GM23248 (cell line): ENCODE measurements at regions not wholly inside any gene's neighbourhood (a gene's known extent, or its start where the extent isn't known, plus 50 kb on each side); places are given as distances from the start of the nearest gene placed in this dataset.
A peak's percentile ranks its signal among the peaks of the same experiment; 100 is the strongest.

ENCODE experiments used
- DNase-seq: peaks from one replicate; pipeline ENCODE4 v3.0.0-alpha.2; 2015
- H2AFZ ChIP-seq: fragments of 200-600 bp; sonication (generic); 2 replicates; pipeline ENCODE4 v1.6.1; 2016; ENCODE audit warnings: antibody characterized with exemption
- H3F3A ChIP-seq: fragments of 200-600 bp; sonication (generic); 2 replicates; pipeline ENCODE4 v1.6.1; 2016; ENCODE audit warnings: mild to moderate bottlenecking, antibody characterized with exemption, mixed run types; ENCODE audit not compliant: insufficient read depth
- H3K27ac ChIP-seq: fragments of 200-600 bp; sonication (generic); 2 replicates; pipeline ENCODE4 v1.5.1; 2016; ENCODE audit warnings: mild to moderate bottlenecking
- H3K27me3 ChIP-seq: fragments of 200-600 bp; sonication (generic); replicated peaks from 2 replicates; pipeline ENCODE4 v1.6.1; 2016; ENCODE audit warnings: mild to moderate bottlenecking; ENCODE audit not compliant: insufficient read depth
- H3K36me3 ChIP-seq: fragments of 200-600 bp; sonication (generic); 2 replicates; pipeline ENCODE4 v1.6.1; 2016; ENCODE audit warnings: low read depth, mild to moderate bottlenecking
- H3K4me1 ChIP-seq: fragments of 200-600 bp; sonication (generic); 2 replicates; pipeline ENCODE4 v1.6.1; 2016; ENCODE audit warnings: mild to moderate bottlenecking; ENCODE audit not compliant: insufficient read depth
- H3K4me2 ChIP-seq: fragments of 200-600 bp; sonication (generic); one replicate; pipeline ENCODE4 v1.6.1; 2016; ENCODE audit warnings: mild to moderate bottlenecking; ENCODE audit not compliant: unreplicated experiment
- H3K4me3 ChIP-seq: fragments of 200-600 bp; sonication (generic); 2 replicates; pipeline ENCODE4 v1.5.1; 2016; ENCODE audit warnings: mild to moderate bottlenecking
- H3K79me2 ChIP-seq: fragments of 200-600 bp; sonication (generic); 2 replicates; pipeline ENCODE4 v1.6.1; 2016; ENCODE audit warnings: mild to moderate bottlenecking; ENCODE audit not compliant: insufficient read depth
- H3K9ac ChIP-seq: fragments of 200-600 bp; sonication (generic); 2 replicates; pipeline ENCODE4 v1.6.1; 2016; ENCODE audit warnings: mild to moderate bottlenecking
- H3K9me2 ChIP-seq: fragments of 200-600 bp; sonication (generic); 2 replicates; pipeline ENCODE4 v1.6.1; 2016; ENCODE audit warnings: mixed run types, mild to moderate bottlenecking, moderate library complexity; ENCODE audit not compliant: insufficient read depth
- H3K9me3 ChIP-seq: fragments of 200-600 bp; sonication (generic); one replicate; pipeline ENCODE4 v1.6.1; 2017; ENCODE audit warnings: low read depth
- H4K20me1 ChIP-seq: fragments of 200-600 bp; sonication (generic); 2 replicates; pipeline ENCODE4 v1.6.0; 2016; ENCODE audit not compliant: insufficient read depth
- EZH2 ChIP-seq: fragments of 200-600 bp; sonication (generic); IDR thresholded peaks from 2 replicates; pipeline ENCODE4 v1.6.1; 2018; ENCODE audit warnings: antibody characterized with exemption, mild to moderate bottlenecking; ENCODE audit not compliant: insufficient read depth, poor library complexity, severe bottlenecking
- EZH2phosphoT487 ChIP-seq: fragments of 200-600 bp; sonication (generic); IDR thresholded peaks from 2 replicates; pipeline ENCODE4 v1.6.1; 2018; ENCODE audit warnings: antibody characterized with exemption, moderate library complexity, mild to moderate bottlenecking, low read depth; ENCODE audit not compliant: insufficient read depth
- WGBS, 2 experiments: methylation state at CpG; one replicate each; pipeline ENCODE4 v1.1.6; 2015 to 2017; ENCODE audit warnings: low lambda C conversion rate in 2 of 2, low coverage in 1 of 2; ENCODE audit errors: missing lambda C conversion rate in 2 of 2; 5-methylcytosine and 5-hydroxymethylcytosine counted together
- in situ Hi-C: fragments of 300-500 bp; cut with MboI; formaldehyde crosslinking; loops from 2 replicates; pipeline ENCODE4 v1.15.0; 2020

DNA sequence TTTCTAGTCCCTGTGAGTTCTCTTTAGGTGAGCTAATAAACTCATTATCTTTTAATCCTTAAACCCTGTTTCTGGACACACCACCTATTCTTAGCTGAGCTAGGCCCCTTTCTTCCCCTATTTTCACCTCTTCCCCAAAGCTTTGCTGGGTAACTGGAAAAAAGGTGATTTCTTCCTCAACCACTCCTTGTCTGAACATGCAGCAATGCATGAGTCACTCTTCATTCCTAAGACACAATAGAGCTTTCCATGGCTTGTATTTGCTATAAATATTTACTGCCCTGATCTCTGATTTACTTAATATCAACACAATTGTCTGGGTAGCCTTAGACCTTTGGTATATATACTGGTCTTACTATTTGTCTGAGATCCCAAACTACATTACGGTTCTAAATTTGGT is 370.9 kb downstream of the KLF5 start:
- Histone ChIP-seq H3K9me2 (no peaks in the 10 kb centered on the region), H3K4me1 (no peaks in the 10 kb centered on the region), H3K9me3 (no peaks in the 10 kb centered on the region), H3K9ac (no peak overlapping the region), H3K27me3 (no peaks in the 10 kb centered on the region), H3F3A (no peaks in the 10 kb centered on the region), H3K36me3 (no peaks in the 10 kb centered on the region), H4K20me1 (no peaks in the 10 kb centered on the region), H3K4me3 (no peak overlapping the region), H3K79me2 (no peaks in the 10 kb centered on the region), H3K27ac (no peak overlapping the region), H2AFZ (no peak overlapping the region), H3K4me2 (no peak overlapping the region)
- TF ChIP-seq EZH2 (no peak), EZH2phosphoT487 (no peak)
- peak; percentile 42 for DNase-seq
- WGBS, 2 experiments, result 76 to 85% methylated on average over 1 of the region's 1 CpG
- in situ Hi-C loops, result no loop called here

DNA sequence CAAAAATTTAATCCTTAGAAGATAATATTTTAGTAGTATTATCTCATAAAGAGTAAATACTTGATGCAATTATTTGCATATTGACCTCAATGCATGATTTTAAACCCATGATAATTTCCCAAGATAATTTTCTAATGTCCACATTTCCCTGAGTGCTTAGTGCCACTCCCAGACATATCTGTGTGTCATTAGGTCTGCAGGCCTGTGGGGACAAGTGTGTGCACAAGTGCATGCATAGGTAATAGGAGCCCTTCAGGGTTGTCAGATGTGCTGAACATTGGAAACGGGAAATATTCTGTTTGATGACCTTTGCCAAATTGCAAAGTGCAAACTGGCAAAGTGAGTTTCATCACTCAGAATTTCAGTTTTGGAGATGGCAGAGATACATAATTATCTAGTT is 369.9 kb downstream of the KLF5 start:
- Histone ChIP-seq H3K27me3 (no peaks in the 10 kb centered on the region), H3K4me1 (no peaks in the 10 kb centered on the region), H4K20me1 (no peaks in the 10 kb centered on the region), H3K4me2 (no peak overlapping the region), H3K79me2 (no peaks in the 10 kb centered on the region), H3K9me3 (no peaks in the 10 kb centered on the region), H3K27ac (no peak overlapping the region), H3K9me2 (no peaks in the 10 kb centered on the region), H2AFZ (no peak overlapping the region), H3K36me3 (no peaks in the 10 kb centered on the region), H3F3A (no peaks in the 10 kb centered on the region), H3K4me3 (no peak overlapping the region), H3K9ac (no peak overlapping the region)
- DNase-seq, result no peak
- in situ Hi-C loops, result no loop called here
- TF ChIP-seq EZH2phosphoT487 (no peak), EZH2 (no peak)
- WGBS, 2 experiments, result 6 to 10% methylated on average over 1 of the region's 1 CpG

DNA sequence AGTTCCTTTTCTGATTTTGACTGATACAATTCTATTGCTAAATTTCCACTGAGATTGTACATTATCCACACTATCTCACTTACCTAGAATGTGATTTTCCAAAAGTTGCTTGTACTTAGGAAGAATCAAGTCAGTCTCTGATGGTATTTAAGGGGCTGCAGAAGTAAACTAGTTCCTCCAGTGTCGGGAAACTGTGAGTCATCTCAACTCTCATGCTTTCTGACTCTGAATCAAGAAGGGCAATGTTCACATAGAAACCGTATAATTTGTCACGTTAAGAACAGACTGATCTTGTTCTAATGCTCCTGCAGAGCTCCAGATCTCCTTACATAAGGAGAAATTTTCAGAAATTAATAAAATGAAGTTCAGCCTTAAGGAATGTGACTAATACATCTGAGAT is 369.3 kb downstream of the KLF5 start:
- Histone ChIP-seq H3K36me3 (no peaks in the 10 kb centered on the region), H3K4me3 (no peak overlapping the region), H3K9ac (no peak overlapping the region), H3K9me3 (no peaks in the 10 kb centered on the region), H3K9me2 (no peaks in the 10 kb centered on the region), H3K79me2 (no peaks in the 10 kb centered on the region), H3K27me3 (no peaks in the 10 kb centered on the region), H2AFZ (no peak overlapping the region), H4K20me1 (no peaks in the 10 kb centered on the region), H3F3A (no peaks in the 10 kb centered on the region), H3K4me1 (no peaks in the 10 kb centered on the region), H3K4me2 (no peak overlapping the region), H3K27ac (no peak overlapping the region)
- peak; percentile 52 for DNase-seq
- TF ChIP-seq EZH2phosphoT487, result no peak
- TF ChIP-seq EZH2, result no peak
- 23 to 30% methylated on average over 3 of the region's 3 CpGs for WGBS, 2 experiments
- in situ Hi-C loops, result no loop called here

DNA sequence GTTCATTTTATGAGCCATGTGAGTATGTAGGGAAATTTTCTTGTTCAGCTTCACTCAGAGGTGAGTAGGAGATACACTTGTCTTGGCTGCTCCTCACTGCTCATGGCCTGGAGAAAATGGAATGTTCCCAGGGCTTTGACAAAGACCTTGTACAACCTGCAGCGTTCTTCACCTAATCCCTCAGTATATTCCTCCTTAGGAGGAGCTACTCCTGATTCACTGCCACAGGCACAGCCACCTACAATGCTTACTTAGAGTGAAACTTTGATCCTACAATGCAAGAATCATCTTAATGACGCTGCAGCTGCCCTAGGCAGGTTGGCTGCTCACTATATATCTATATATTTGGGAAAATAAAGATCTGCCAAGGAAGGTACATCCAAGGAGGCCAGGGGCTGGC is 364.2 kb downstream of the KLF5 start:
- Histone ChIP-seq H3K27ac (no peak overlapping the region), H3K9me3 (no peaks in the 10 kb centered on the region), H3K79me2 (no peaks in the 10 kb centered on the region), H3K4me2 (no peak overlapping the region), H3K27me3 (no peaks in the 10 kb centered on the region), H3K9ac (no peak overlapping the region), H3K9me2 (no peaks in the 10 kb centered on the region), H3K36me3 (no peaks in the 10 kb centered on the region), H4K20me1 (no peaks in the 10 kb centered on the region), H3F3A (no peaks in the 10 kb centered on the region), H3K4me1 (peaks cover 7% of the 10 kb centered on the region; the same call in 1 of the 2 replicates), H2AFZ (no peak overlapping the region), H3K4me3 (no peak overlapping the region)
- 32 to 44% methylated on average over 2 of the region's 2 CpGs for WGBS, 2 experiments
- DNase-seq, result no peak
- in situ Hi-C loops, result no loop called here
- no peak for TF ChIP-seq EZH2
- TF ChIP-seq EZH2phosphoT487, result no peak

DNA sequence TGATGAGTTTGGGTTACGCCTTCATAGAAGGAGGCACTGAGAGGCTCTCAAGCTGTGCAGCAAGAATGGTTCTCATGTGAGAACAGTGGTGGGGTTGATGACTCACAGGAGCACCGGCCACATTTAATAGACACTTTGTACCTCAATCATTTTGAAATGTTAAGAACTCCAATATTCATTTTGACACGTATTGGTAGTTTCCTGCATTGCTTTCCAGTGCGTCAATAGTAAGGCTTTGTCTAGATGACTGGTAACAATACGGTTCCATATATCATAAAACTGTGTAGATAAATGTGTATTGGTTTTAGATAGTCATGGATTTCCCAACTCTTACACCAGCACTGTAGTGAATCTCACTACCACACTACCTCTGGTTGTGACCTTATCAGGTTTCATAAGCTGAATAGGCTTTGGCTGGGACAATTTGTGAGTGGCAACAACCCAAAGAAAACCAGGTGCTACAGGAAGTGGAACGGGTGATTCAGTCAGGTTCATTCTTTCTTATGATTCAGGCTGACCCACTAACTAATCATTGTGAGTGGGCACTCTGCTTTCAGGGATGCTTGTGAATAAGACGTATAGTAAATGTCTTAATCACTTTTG is 362.6 kb downstream of the KLF5 start:
- WGBS, 2 experiments, result 69 to 70% methylated on average over 7 of the region's 7 CpGs
- no peak overlapping the region for H3K9ac ChIP-seq
- H3K4me3 ChIP-seq, result no peak overlapping the region
- peak; percentile 8 for DNase-seq
- H3K9me3 ChIP-seq, result no peaks in the 10 kb centered on the region
- no peak overlapping the region for H2AFZ ChIP-seq
- in situ Hi-C loops, result no loop called here
- H3K27ac ChIP-seq, result no peak overlapping the region
- H3K4me2 ChIP-seq, result no peak overlapping the region
- no peaks in the 10 kb centered on the region for H3K79me2 ChIP-seq
- H3K9me2 ChIP-seq, result no peaks in the 10 kb centered on the region
- no peaks in the 10 kb centered on the region for H4K20me1 ChIP-seq
- no peaks in the 10 kb centered on the region for H3F3A ChIP-seq
- TF ChIP-seq EZH2 (no peak), EZH2phosphoT487 (no peak)
- no peaks in the 10 kb centered on the region for H3K27me3 ChIP-seq
- H3K4me1 ChIP-seq, result peaks cover 7% of the 10 kb centered on the region; the same call in 1 of the 2 replicates
- no peaks in the 10 kb centered on the region for H3K36me3 ChIP-seq
